MM.1S (cell line): ENCODE measurements at regions not wholly inside any gene's neighbourhood (a gene's known extent, or its start where the extent isn't known, plus 50 kb on each side); places are given as distances from the start of the nearest gene placed in this dataset.

Source experiments
- DNase-seq: peaks from one replicate; pipeline ENCODE4 v3.0.0-alpha.2; 2015
- H2AFZ ChIP-seq: fragments of 300-600 bp; sonication (generic); 2 replicates; pipeline ENCODE4 v1.6.0; 2016; ENCODE audit warnings: antibody characterized with exemption, low read length
- H3F3A ChIP-seq: fragments of 300-600 bp; sonication (generic); 2 replicates; pipeline ENCODE4 v1.6.1; 2016; ENCODE audit warnings: mild to moderate bottlenecking, antibody characterized with exemption, low read length, moderate library complexity, mixed read lengths; ENCODE audit not compliant: insufficient read depth
- H3K27ac ChIP-seq: fragments of 300-600 bp; sonication (generic); 2 replicates; pipeline ENCODE4 v1.5.1; 2016; ENCODE audit warnings: mild to moderate bottlenecking, low read length
- H3K27me3 ChIP-seq: fragments of 300-600 bp; sonication (generic); replicated peaks from 2 replicates; pipeline ENCODE4 v1.6.0; 2016; ENCODE audit warnings: low read length; ENCODE audit not compliant: insufficient read depth
- H3K36me3 ChIP-seq: fragments of 300-600 bp; sonication (generic); replicated peaks from 2 replicates; pipeline ENCODE4 v1.6.1; 2016; ENCODE audit warnings: mild to moderate bottlenecking, low read length, mixed read lengths; ENCODE audit not compliant: insufficient read depth
- H3K4me1 ChIP-seq: fragments of 300-600 bp; sonication (generic); 2 replicates; pipeline ENCODE4 v1.6.1; 2016; ENCODE audit warnings: low read length, mixed read lengths
- H3K4me2 ChIP-seq: fragments of 300-600 bp; sonication (generic); 2 replicates; pipeline ENCODE4 v1.6.0; 2016; ENCODE audit warnings: low read depth, low read length
- H3K4me3 ChIP-seq: fragments of 300-600 bp; sonication (generic); 2 replicates; pipeline ENCODE4 v1.5.1; 2016; ENCODE audit warnings: low read length, mixed read lengths
- H3K79me2 ChIP-seq: fragments of 300-600 bp; sonication (generic); 2 replicates; pipeline ENCODE4 v1.6.1; 2016; ENCODE audit warnings: mixed run types, low read length, mixed read lengths
- H3K9ac ChIP-seq: fragments of 300-600 bp; sonication (generic); 2 replicates; pipeline ENCODE4 v1.6.1; 2016; ENCODE audit warnings: low read length, mixed read lengths
- H3K9me2 ChIP-seq: fragments of 300-600 bp; sonication (generic); replicated peaks from 2 replicates; pipeline ENCODE4 v1.6.1; 2016; ENCODE audit warnings: mild to moderate bottlenecking, low read length, mixed read lengths; ENCODE audit not compliant: insufficient read depth
- H3K9me3 ChIP-seq: fragments of 300-600 bp; sonication (generic); replicated peaks from 2 replicates; pipeline ENCODE4 v1.6.1; 2016; ENCODE audit warnings: mild to moderate bottlenecking, low read length, mixed read lengths; ENCODE audit not compliant: insufficient read depth
- H4K20me1 ChIP-seq: fragments of 300-600 bp; sonication (generic); 2 replicates; pipeline ENCODE4 v1.6.1; 2016; ENCODE audit warnings: mild to moderate bottlenecking, low read length, moderate library complexity, mixed read lengths; ENCODE audit not compliant: insufficient read depth
- EZH2 ChIP-seq: fragments of 300-600 bp; sonication (generic); optimal IDR thresholded peaks from 2 replicates; pipeline ENCODE3; 2017; ENCODE audit warnings: low read depth, mild to moderate bottlenecking, antibody characterized with exemption, low read length, mixed read lengths
- EZH2phosphoT487 ChIP-seq: fragments of 300-600 bp; sonication (generic); IDR thresholded peaks from 2 replicates; pipeline ENCODE4 v1.6.1; 2018; ENCODE audit warnings: antibody characterized with exemption, low read length
- TF ChIP-seq, protein P1 (sequence below): fragments of 300-600 bp; sonication (generic); IDR thresholded peaks from 2 replicates; pipeline ENCODE4 v1.5.1; 2016; ENCODE audit warnings: antibody characterized with exemption, low read length, mixed read lengths

DNA sequence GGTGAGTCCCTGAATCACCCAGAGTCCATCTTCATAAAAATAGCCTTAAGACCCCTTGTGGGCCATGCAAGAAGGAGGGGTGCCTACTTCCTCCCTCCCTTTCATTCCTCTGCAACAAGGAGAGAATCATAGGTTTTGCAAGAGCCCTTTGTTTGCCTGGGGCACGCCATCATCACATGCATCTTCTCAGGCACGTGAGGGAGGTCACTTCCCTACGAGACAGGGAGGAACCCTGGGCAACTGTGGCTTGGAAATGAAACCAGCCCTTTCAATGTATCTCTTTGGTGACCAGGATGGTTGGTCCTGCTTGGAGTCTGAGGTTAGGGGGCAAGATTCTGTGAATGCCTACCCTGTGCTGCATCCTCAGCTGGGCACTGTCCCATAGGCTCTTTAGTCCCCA, 194.8 kb downstream of the MAFB start:
- Histone ChIP-seq H2AFZ (no peak overlapping the region), H3K9me3 (no peaks in the 10 kb centered on the region), H3K9ac (no peak overlapping the region), H3K27ac (no peak overlapping the region), H3F3A (no peaks in the 10 kb centered on the region), H3K4me3 (no peak overlapping the region), H4K20me1 (no peaks in the 10 kb centered on the region), H3K4me2 (no peak overlapping the region), H3K4me1 (no peaks in the 10 kb centered on the region), H3K36me3 (no peaks in the 10 kb centered on the region), H3K79me2 (no peaks in the 10 kb centered on the region), H3K9me2 (no peaks in the 10 kb centered on the region), H3K27me3 (no peaks in the 10 kb centered on the region)
- TF ChIP-seq EZH2, result no peak
- TF ChIP-seq, protein P1, sequence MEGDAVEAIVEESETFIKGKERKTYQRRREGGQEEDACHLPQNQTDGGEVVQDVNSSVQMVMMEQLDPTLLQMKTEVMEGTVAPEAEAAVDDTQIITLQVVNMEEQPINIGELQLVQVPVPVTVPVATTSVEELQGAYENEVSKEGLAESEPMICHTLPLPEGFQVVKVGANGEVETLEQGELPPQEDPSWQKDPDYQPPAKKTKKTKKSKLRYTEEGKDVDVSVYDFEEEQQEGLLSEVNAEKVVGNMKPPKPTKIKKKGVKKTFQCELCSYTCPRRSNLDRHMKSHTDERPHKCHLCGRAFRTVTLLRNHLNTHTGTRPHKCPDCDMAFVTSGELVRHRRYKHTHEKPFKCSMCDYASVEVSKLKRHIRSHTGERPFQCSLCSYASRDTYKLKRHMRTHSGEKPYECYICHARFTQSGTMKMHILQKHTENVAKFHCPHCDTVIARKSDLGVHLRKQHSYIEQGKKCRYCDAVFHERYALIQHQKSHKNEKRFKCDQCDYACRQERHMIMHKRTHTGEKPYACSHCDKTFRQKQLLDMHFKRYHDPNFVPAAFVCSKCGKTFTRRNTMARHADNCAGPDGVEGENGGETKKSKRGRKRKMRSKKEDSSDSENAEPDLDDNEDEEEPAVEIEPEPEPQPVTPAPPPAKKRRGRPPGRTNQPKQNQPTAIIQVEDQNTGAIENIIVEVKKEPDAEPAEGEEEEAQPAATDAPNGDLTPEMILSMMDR, result no peak
- DNase-seq, result no peak

DNA sequence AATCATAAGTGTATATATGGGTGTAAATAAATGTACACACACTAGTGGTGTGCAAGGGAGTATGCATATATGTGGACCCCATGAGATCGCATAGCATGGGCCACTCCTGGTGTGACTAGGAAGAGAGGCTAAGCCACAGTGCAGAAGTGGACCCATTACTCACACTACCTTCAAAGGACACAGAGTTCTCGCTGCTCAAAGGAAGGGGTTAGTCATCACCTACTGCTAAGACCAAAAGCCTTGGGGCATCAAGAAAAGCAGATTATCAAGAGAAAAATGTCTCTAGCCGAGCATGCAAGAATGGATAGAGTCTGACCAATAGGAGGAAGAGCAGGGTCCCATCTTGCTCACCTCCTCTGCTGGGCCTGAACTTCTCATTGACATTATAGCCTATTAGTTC, 195.5 kb downstream of the MAFB start:
- Histone ChIP-seq H3K9ac (no peak overlapping the region), H3K9me2 (no peaks in the 10 kb centered on the region), H3K4me1 (no peaks in the 10 kb centered on the region), H3K79me2 (no peaks in the 10 kb centered on the region), H3F3A (no peaks in the 10 kb centered on the region), H3K4me2 (no peak overlapping the region), H3K27me3 (no peaks in the 10 kb centered on the region), H2AFZ (no peak overlapping the region), H4K20me1 (no peaks in the 10 kb centered on the region), H3K36me3 (no peaks in the 10 kb centered on the region), H3K9me3 (no peaks in the 10 kb centered on the region), H3K27ac (no peak overlapping the region), H3K4me3 (no peak overlapping the region)
- TF ChIP-seq EZH2 (no peak), EZH2phosphoT487 (no peak)
- TF ChIP-seq, protein P1, result no peak
- no peak for DNase-seq

DNA sequence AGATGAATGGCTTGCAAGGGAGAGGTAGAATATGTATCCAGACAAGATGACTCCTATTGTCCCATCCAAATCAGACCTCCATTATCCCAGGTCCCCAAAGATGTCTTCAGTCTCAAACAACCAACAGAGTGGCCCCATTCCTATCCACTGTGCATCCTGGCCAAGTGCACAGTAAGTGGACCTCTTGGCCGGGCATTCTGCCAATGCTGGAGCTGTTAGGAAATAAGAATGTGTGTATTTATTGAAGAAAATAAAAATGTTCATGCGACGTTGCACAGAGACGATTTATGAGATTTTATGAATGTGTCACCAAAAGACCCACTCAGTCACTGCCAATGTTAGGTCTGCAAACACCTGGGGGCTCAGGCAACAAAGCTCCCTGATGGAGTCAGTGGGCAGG, 196.0 kb downstream of the MAFB start:
- Histone ChIP-seq H3K4me2 (no peak overlapping the region), H2AFZ (no peak overlapping the region), H3F3A (no peaks in the 10 kb centered on the region), H4K20me1 (no peaks in the 10 kb centered on the region), H3K4me3 (no peak overlapping the region), H3K9ac (no peak overlapping the region), H3K4me1 (no peaks in the 10 kb centered on the region), H3K79me2 (no peaks in the 10 kb centered on the region), H3K27ac (no peak overlapping the region), H3K9me2 (no peaks in the 10 kb centered on the region), H3K36me3 (no peaks in the 10 kb centered on the region), H3K27me3 (no peaks in the 10 kb centered on the region), H3K9me3 (no peaks in the 10 kb centered on the region)
- DNase-seq, result no peak
- no peak for TF ChIP-seq EZH2phosphoT487
- TF ChIP-seq, protein P1, result no peak
- no peak for TF ChIP-seq EZH2
